LNCAP (cell line): ENCODE measurements at regions not wholly inside any gene's neighbourhood (a gene's known extent, or its start where the extent isn't known, plus 50 kb on each side); places are given as distances from the start of the nearest gene placed in this dataset.

Experiments used
- CTCF ChIP-seq: fragments of 450-650 bp; IDR thresholded peaks from 2 replicates; pipeline ENCODE4 v1.5.1; 2017; ENCODE audit warnings: mild to moderate bottlenecking

GRCh38 chr17:53919356-53919755, 96.6 kb downstream of the KIF2B start:
- no peak for TF ChIP-seq CTCF

GRCh38 chr17:53924530-53925455, 102.1 kb downstream of the KIF2B start:
- TF ChIP-seq CTCF = no peak

DNA sequence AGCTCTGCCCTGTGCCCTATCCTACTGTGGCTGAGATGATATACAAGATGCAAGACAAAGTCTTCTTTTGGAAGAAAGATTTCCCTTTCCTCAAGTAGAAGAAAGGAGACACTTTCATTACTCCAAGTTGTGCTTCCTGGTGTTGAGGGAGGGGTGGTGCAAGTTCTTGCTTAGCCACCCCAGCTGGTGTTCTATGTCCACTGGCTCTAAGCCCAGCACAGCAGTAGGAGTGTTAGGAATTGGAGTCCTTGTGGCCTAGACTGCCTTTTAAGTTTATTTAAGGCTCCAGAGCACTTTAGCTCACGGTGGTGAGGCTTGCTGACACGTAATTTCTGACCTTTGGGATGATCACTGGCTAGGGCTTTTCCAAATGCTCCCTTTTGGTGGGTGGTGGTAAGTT, 109.7 kb downstream of the KIF2B start:
- TF ChIP-seq CTCF = no peak

GRCh38 chr17:53934931-53935330, 112.2 kb downstream of the KIF2B start:
- TF ChIP-seq CTCF = no peak

DNA sequence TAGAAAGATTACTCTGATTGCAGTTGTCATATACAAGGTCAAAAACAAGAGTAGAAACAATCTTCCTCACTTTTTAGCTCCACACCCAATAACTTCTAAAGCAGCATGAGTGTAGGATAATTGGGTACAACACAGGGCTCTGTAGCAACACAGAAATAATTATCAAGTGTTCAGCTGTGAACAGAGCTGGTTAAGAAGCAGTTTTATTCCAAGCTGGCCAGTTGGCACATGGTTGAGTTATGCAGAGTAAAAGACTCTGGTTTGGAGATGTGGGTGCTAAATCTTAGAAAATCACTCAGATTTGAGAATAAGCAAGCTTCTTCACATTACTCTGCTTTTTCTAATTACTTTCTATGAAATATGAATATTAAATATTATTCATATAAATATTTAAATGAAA, 118.5 kb downstream of the KIF2B start:
- no peak for TF ChIP-seq CTCF

GRCh38 chr17:53942436-53942835, 119.7 kb downstream of the KIF2B start:
- TF ChIP-seq CTCF = no peak

DNA sequence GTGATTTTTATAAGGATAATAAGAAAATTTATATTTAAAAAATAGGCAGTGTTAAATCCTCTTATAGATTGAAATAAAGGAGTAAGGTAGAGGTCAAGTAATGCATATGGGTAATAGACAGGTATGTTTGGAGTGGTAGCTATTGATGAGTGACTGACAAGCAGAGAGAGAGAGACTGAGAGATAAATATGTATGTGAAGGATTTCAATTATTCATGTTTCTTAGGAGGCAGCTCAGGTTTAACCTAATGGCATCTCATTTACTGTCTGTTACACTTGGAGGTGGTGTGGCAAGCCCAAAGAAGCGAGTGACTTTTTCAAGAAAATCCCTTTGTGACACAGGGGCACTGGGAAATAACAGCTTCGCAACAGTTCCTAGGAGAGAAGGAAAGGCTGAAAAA, 120.2 kb downstream of the KIF2B start:
- TF ChIP-seq CTCF = no peak
